Neural cell (in vitro differentiated cells): ENCODE measurements at regions not wholly inside any gene's neighbourhood (a gene's known extent, or its start where the extent isn't known, plus 50 kb on each side); places are given as distances from the start of the nearest gene placed in this dataset.

Experiments used
- H2AFZ ChIP-seq: fragments of 200-600, 300-800 bp; sonication (generic), shearing (Covaris generic); 2 replicates; pipeline ENCODE4 v1.6.0; 2014; ENCODE audit warnings: low read depth, mild to moderate bottlenecking, antibody characterized with exemption, low read length, moderate library complexity
- H3F3A ChIP-seq: fragments of 200-600 bp; shearing (Covaris generic); 2 replicates; pipeline ENCODE4 v1.6.1; 2016; ENCODE audit warnings: mild to moderate bottlenecking, moderate library complexity, mixed read lengths, antibody characterized with exemption, low read length; ENCODE audit not compliant: insufficient read depth, poor library complexity, severe bottlenecking
- H3K27ac ChIP-seq: fragments of 200-600, 300-800 bp; sonication (generic), shearing (Covaris generic); 2 replicates; pipeline ENCODE4 v1.5.1; 2014; ENCODE audit warnings: mild to moderate bottlenecking, low read length, moderate library complexity
- H3K27me3 ChIP-seq: fragments of 300-800, 200-600 bp; sonication (generic), shearing (Covaris generic); 2 replicates; pipeline ENCODE4 v1.6.0; 2014; ENCODE audit warnings: mild to moderate bottlenecking, low read depth, low read length, moderate library complexity; ENCODE audit not compliant: insufficient read depth
- H3K36me3 ChIP-seq: fragments of 300-800, 200-600 bp; sonication (generic), shearing (Covaris generic); 2 replicates; pipeline ENCODE4 v1.5.1; 2014; ENCODE audit warnings: mild to moderate bottlenecking, antibody characterized with exemption, low read length, moderate library complexity; ENCODE audit not compliant: insufficient read depth
- H3K4me2 ChIP-seq: fragments of 300-800, 200-600 bp; sonication (generic), shearing (Covaris generic); 2 replicates; pipeline ENCODE4 v1.6.0; 2014; ENCODE audit warnings: mild to moderate bottlenecking, low read length
- H3K4me3 ChIP-seq: fragments of 300-800, 200-600 bp; sonication (generic), shearing (Covaris generic); 2 replicates; pipeline ENCODE4 v1.5.1; 2014; ENCODE audit warnings: mild to moderate bottlenecking, low read length, moderate library complexity
- H3K79me2 ChIP-seq: fragments of 200-600 bp; shearing (Covaris generic); replicated peaks from 2 replicates; pipeline ENCODE4 v1.6.0; 2014; ENCODE audit warnings: mild to moderate bottlenecking, low read length, moderate library complexity; ENCODE audit not compliant: insufficient read depth
- H3K9ac ChIP-seq: fragments of 300-800, 200-600 bp; sonication (generic), shearing (Covaris generic); 2 replicates; pipeline ENCODE4 v1.6.1; 2016; ENCODE audit warnings: mild to moderate bottlenecking, low read length, mixed read lengths
- H3K9me2 ChIP-seq: fragments of 200-600 bp; shearing (Covaris generic); 2 replicates; pipeline ENCODE4 v1.6.1; 2016; ENCODE audit warnings: mild to moderate bottlenecking, low read length, mixed read lengths; ENCODE audit not compliant: insufficient read depth
- H3K9me3 ChIP-seq: fragments of 200-600, 300-800 bp; sonication (generic), shearing (Covaris generic); 2 replicates; pipeline ENCODE4 v1.6.1; 2016; ENCODE audit warnings: mild to moderate bottlenecking, mixed run types, low read length, moderate library complexity, mixed read lengths
- H4K20me1 ChIP-seq: fragments of 200-600 bp; shearing (Covaris generic); 2 replicates; pipeline ENCODE4 v1.6.1; 2016; ENCODE audit warnings: mild to moderate bottlenecking, mixed run types; ENCODE audit not compliant: insufficient read depth
- EP300 ChIP-seq: fragments of 450-650 bp; conservative IDR thresholded peaks from 2 replicates; pipeline ENCODE4 v1.6.1; 2014; ENCODE audit warnings: antibody characterized with exemption, mild to moderate bottlenecking, moderate library complexity; ENCODE audit not compliant: poor library complexity, severe bottlenecking
- EZH2 ChIP-seq: fragments of 200-600, 300-800 bp; shearing (Covaris generic), sonication (generic); IDR thresholded peaks from 2 replicates; pipeline ENCODE4 v1.6.1; 2014; ENCODE audit warnings: antibody characterized with exemption, low read length, borderline replicate concordance, mild to moderate bottlenecking; ENCODE audit not compliant: insufficient read depth, poor library complexity, severe bottlenecking
- MXI1 ChIP-seq: fragments of 450-650 bp; conservative IDR thresholded peaks from 2 replicates; pipeline ENCODE4 v1.6.1; 2014; ENCODE audit warnings: antibody characterized with exemption, mild to moderate bottlenecking; ENCODE audit not compliant: poor library complexity, severe bottlenecking
- POLR2AphosphoS5 ChIP-seq: IDR thresholded peaks from 2 replicates; pipeline ENCODE4 v1.6.1; 2012
- RAD21 ChIP-seq: fragments of 450-650 bp; conservative IDR thresholded peaks from 2 replicates; pipeline ENCODE4 v1.6.1; 2014; ENCODE audit warnings: antibody characterized with exemption, mild to moderate bottlenecking, moderate library complexity
- SMC3 ChIP-seq: fragments of 450-650 bp; conservative IDR thresholded peaks from 2 replicates; pipeline ENCODE4 v1.6.1; 2014; ENCODE audit warnings: antibody characterized with exemption, mild to moderate bottlenecking, moderate library complexity; ENCODE audit not compliant: poor library complexity
- TAF1 ChIP-seq: IDR thresholded peaks from 2 replicates; pipeline ENCODE4 v1.6.1; 2012; ENCODE audit warnings: low read depth
- TF ChIP-seq, protein P1 (sequence below): fragments of 450-650 bp; IDR thresholded peaks from 2 replicates; pipeline ENCODE4 v1.5.1; 2014; ENCODE audit warnings: antibody characterized with exemption, mild to moderate bottlenecking, moderate library complexity; ENCODE audit not compliant: poor library complexity, severe bottlenecking
- TF ChIP-seq, protein P2 (sequence below): IDR thresholded peaks from 2 replicates; pipeline ENCODE4 v1.6.1; 2012; ENCODE audit warnings: borderline replicate concordance

DNA sequence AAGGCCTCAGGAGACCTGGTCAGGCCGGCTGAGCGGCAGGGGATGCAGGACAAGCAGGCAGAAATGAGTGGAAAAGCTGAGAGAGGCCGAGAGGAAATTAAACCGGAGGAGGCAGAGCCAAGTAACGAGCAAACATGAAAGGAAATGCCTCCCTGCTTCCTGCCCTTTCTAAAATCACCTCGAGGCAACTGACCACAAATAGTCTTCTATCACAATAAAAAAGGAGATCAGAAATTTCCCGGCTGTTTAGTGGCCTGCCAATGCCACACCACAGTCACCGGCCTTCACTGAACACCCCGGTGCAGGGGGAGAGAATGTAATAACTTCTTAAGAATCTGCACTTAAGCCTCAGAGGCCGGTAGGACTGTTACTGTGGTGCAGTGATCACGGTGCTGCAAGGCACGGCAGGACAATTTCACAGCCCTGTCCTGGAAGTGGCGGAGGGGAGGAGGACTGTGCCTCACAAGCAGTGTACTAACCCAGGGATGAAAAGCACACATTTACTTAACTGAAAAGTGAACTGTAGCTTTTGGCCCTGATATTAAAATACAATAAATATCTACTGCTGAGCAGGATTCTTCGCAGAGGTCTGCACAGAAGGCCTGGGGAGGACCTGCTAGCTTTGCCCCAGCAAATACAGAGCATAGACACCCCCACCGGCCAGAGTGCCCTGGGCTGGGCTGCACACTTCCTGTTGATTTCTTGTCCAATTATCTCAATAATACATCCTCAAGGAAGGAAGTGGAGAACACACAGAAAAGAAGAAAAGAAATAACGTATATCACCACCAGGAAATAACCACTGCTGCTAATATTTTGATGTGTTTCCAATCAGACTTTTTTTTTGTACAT lies 183.5 kb upstream of the NSMCE3 start:
- H3K27ac ChIP-seq, result no peak overlapping the region

DNA sequence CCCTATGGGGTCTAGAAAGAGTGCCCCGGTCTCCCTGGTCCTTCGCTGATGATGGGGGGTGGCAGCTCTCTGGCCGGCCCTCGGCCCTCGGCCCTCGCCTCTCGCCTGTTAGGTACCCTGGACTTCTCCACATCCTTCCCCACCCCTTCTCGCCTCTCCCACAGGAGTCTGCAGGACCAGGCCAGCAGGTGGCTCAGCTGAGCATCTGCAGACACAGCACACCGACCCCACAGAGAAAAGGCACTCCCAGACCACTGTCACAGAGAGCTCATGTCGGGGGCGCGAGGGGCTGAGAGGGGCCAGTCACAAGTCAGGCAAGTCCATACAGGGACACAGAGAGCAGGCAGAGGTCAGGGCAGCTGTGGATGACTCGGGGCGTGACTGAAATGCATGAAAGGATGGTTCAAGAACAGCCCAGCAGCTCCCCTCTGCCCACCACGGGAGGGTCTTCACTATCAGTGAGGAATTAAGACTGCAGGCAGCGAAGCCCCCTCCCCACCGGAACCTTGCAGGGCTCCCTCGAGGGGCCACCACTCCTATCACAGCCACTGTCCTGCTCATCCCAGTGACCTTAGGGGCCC lies 181.7 kb upstream of the NSMCE3 start:
- no peaks in the 10 kb centered on the region for H3K79me2 ChIP-seq
- no peak overlapping the region for H3K4me2 ChIP-seq
- H3K9me3 ChIP-seq, result no peaks in the 10 kb centered on the region
- H3K27ac ChIP-seq, result no peak overlapping the region
- no peaks in the 10 kb centered on the region for H3F3A ChIP-seq
- H3K27me3 ChIP-seq, result no peaks in the 10 kb centered on the region
- no peaks in the 10 kb centered on the region for H3K36me3 ChIP-seq
- H3K9me2 ChIP-seq, result no peaks in the 10 kb centered on the region
- H4K20me1 ChIP-seq, result no peaks in the 10 kb centered on the region
- no peak overlapping the region for H3K9ac ChIP-seq
- no peak for TF ChIP-seq POLR2AphosphoS5
- TF ChIP-seq EP300, result no peak
- H2AFZ ChIP-seq, result no peak overlapping the region
- no peak overlapping the region for H3K4me3 ChIP-seq

More for the DNA sequence above, 183.5 kb upstream of the NSMCE3 start:
- H3K79me2 ChIP-seq, result no peaks in the 10 kb centered on the region
- TF ChIP-seq, protein P1, sequence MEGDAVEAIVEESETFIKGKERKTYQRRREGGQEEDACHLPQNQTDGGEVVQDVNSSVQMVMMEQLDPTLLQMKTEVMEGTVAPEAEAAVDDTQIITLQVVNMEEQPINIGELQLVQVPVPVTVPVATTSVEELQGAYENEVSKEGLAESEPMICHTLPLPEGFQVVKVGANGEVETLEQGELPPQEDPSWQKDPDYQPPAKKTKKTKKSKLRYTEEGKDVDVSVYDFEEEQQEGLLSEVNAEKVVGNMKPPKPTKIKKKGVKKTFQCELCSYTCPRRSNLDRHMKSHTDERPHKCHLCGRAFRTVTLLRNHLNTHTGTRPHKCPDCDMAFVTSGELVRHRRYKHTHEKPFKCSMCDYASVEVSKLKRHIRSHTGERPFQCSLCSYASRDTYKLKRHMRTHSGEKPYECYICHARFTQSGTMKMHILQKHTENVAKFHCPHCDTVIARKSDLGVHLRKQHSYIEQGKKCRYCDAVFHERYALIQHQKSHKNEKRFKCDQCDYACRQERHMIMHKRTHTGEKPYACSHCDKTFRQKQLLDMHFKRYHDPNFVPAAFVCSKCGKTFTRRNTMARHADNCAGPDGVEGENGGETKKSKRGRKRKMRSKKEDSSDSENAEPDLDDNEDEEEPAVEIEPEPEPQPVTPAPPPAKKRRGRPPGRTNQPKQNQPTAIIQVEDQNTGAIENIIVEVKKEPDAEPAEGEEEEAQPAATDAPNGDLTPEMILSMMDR, result no peak
- no peak for TF ChIP-seq TAF1
- no peak for TF ChIP-seq SMC3
- TF ChIP-seq EZH2, result no peak
- TF ChIP-seq, protein P2, sequence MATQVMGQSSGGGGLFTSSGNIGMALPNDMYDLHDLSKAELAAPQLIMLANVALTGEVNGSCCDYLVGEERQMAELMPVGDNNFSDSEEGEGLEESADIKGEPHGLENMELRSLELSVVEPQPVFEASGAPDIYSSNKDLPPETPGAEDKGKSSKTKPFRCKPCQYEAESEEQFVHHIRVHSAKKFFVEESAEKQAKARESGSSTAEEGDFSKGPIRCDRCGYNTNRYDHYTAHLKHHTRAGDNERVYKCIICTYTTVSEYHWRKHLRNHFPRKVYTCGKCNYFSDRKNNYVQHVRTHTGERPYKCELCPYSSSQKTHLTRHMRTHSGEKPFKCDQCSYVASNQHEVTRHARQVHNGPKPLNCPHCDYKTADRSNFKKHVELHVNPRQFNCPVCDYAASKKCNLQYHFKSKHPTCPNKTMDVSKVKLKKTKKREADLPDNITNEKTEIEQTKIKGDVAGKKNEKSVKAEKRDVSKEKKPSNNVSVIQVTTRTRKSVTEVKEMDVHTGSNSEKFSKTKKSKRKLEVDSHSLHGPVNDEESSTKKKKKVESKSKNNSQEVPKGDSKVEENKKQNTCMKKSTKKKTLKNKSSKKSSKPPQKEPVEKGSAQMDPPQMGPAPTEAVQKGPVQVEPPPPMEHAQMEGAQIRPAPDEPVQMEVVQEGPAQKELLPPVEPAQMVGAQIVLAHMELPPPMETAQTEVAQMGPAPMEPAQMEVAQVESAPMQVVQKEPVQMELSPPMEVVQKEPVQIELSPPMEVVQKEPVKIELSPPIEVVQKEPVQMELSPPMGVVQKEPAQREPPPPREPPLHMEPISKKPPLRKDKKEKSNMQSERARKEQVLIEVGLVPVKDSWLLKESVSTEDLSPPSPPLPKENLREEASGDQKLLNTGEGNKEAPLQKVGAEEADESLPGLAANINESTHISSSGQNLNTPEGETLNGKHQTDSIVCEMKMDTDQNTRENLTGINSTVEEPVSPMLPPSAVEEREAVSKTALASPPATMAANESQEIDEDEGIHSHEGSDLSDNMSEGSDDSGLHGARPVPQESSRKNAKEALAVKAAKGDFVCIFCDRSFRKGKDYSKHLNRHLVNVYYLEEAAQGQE, result no peak
- no peak for TF ChIP-seq MXI1
- TF ChIP-seq POLR2AphosphoS5, result no peak
- TF ChIP-seq RAD21, result no peak
- no peak for TF ChIP-seq EP300
- no peak overlapping the region for H3K4me2 ChIP-seq
- H3K27me3 ChIP-seq, result no peaks in the 10 kb centered on the region
- H4K20me1 ChIP-seq, result no peaks in the 10 kb centered on the region
- H3K4me3 ChIP-seq, result no peak overlapping the region
- H2AFZ ChIP-seq, result no peak overlapping the region
- H3K9ac ChIP-seq, result no peak overlapping the region
- no peaks in the 10 kb centered on the region for H3K36me3 ChIP-seq
- H3K9me3 ChIP-seq, result no peaks in the 10 kb centered on the region
- H3F3A ChIP-seq, result no peaks in the 10 kb centered on the region
- no peaks in the 10 kb centered on the region for H3K9me2 ChIP-seq
